Stimulated activated CD4-positive, alpha-beta T cell treated with anti-CD3 and anti-CD28 coated beads, Interleukin-1b, Interleukin-23, amount 100 ng/mL, for 48 hours (primary cell): ENCODE measurements at regions not wholly inside any gene's neighbourhood (a gene's known extent, or its start where the extent isn't known, plus 50 kb on each side); places are given as distances from the start of the nearest gene placed in this dataset.

Experiments used
- DNase-seq: peaks from one replicate; pipeline ENCODE4 v3.0.0-alpha.2; 2020

- no peak for DNase-seq
These were observed 176.9 kb upstream of the CITED2 start for GRCh38 chr6:139551376-139551775.

GRCh38 chr6:139550361-139550760 lies 175.9 kb upstream of the CITED2 start:
- DNase-seq, result no peak

DNA sequence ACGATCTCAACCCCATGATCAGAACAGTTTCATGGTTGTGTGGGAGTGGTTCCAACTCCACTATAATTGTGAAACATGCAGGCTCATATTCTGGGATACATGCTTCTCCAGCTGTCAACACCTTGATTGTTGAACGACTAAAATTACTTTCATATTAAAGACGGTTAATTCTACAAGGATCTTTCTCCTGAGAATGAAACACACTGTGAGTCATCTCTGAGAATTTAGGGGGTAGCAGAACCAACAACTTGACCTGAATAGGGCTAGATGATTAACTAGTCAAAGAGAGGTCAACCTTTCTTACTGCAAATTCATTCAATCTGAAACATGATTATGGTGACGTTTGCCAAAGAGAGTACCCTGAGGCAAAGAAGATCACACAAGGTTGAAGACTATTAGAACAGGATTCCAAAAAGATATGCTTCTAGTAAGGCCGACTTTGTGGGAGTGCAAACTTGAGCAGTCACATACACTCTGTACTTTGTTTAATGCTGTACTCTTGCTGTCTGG lies 175.2 kb upstream of the CITED2 start:
- no peak for DNase-seq

DNA sequence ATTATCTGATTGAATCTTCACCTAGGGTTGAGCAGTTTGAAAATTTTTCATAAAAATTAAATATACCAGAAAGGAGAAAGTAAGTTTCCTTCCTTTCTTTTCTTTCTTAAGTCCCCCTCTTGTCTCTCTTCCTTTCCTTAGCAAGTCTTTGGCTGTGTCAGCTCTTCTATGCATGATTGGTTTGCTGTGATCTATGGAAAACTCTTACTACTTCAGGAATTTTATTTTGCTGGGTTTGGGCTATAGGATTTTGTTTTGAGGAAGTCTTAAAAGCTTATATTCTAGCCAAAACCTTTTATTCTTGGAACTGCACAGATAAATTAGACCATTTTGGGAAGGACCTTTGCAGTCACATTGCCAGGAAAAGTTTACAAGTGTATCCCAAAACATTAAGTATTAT lies 173.4 kb upstream of the CITED2 start:
- DNase-seq, result no peak

GRCh38 chr6:139547122-139547776 lies 172.8 kb upstream of the CITED2 start:
- no peak for DNase-seq

DNA sequence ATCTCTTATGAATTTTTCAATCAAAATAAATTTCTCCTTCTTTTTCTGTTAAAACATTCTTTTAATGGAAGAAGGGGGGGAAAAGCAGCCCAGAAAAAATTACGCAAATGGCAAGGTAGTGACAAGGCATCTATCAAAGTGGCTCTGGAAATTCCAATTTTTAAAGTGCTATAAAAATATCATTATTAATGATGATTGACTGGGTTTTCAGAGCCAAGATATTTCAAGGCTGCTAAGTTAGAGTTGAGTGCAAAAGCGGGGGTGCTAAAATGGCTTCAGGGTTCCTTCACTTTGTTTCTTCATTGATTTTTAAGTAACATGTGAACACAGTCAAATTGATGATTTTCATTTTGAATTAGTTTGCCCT lies 171.6 kb upstream of the CITED2 start:
- DNase-seq, result no peak

DNA sequence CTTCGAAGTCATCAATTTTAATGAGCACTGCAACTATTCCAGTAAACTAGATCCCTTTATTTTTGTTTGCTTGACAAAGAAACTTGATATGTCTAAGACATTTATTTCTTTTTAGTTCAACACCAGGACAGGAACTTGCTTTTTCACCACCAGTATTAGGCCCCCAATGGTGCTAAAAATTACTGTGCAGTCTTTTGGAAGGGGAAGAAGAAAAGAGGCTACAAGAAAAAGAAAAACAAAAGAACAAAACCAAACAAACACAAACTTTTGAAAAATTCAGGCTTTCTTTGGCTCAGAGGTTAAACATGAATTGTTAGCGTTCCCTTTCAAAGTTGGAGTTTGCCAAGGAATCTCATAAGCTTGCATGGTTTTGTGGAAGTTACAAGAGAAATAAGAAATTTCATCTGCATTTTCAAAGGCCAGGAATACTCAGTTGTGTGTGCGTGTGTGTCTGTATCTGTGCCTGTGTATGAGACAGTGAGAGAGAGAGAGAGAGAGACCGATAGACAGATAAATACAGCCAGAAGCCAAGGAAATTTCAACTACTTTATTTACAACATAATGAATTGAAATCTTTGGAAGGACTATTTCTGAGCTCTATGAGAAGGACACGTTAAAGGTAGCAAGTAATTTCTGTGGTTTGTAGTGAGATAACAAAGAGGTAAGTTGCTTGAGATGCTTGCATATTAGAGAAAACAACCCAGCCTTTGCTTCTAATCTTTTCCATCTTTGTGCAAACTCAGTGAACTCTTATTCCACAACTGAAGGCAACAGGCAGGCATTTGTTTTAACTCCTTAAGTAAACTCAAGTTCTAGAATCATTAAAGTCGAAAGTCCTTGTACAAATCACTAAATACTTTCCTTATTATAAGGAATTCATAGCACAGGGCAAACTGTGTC lies 171.0 kb upstream of the CITED2 start:
- DNase-seq, result no peak

GRCh38 chr6:139544701-139545057 lies 170.2 kb upstream of the CITED2 start:
- DNase-seq, result no peak

DNA sequence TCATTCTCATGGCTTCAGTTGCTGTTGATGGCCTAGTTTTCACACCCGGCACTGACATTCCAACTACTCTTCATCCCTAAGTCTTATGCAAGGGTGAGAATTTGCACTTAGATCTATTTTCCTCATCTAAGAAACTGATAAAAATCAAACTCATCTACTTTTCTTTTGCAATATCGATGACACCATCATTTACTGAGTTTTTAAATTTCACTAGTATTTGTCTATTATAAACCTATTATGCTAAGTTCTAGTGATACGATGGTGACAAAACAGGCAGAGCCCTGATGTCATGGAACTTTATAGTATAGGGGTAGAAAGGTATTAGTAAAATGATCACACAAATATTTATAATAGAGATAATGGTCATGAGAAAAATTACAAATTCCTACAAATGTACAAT lies 167.9 kb upstream of the CITED2 start:
- no peak for DNase-seq

GRCh38 chr6:139540894-139541293 lies 166.4 kb upstream of the CITED2 start:
- no peak for DNase-seq

- DNase-seq, result peak; percentile 64
These were observed 165.8 kb upstream of the CITED2 start for GRCh38 chr6:139540276-139540675.

DNA sequence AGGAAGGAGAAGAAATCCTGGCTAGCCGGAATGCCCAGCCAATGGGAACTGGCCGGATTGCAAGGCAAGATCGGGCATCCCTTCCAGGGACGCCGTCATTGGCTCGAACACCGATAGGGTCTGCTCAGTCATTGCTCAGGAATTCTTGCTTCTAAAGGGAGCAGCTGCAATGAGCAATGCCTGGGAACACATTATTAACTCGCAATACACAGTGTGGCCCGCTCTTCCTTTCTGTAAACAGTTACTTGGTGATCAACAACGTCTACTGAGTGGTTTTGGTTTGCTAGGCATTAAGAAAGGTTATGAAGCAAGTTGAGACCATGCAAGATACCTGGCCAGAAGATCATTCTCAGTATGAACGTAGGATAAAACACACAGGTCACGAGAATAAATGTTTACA lies 165.4 kb upstream of the CITED2 start:
- no peak for DNase-seq

- DNase-seq, result no peak
These were observed 163.9 kb upstream of the CITED2 start for GRCh38 chr6:139538366-139538765.

DNA sequence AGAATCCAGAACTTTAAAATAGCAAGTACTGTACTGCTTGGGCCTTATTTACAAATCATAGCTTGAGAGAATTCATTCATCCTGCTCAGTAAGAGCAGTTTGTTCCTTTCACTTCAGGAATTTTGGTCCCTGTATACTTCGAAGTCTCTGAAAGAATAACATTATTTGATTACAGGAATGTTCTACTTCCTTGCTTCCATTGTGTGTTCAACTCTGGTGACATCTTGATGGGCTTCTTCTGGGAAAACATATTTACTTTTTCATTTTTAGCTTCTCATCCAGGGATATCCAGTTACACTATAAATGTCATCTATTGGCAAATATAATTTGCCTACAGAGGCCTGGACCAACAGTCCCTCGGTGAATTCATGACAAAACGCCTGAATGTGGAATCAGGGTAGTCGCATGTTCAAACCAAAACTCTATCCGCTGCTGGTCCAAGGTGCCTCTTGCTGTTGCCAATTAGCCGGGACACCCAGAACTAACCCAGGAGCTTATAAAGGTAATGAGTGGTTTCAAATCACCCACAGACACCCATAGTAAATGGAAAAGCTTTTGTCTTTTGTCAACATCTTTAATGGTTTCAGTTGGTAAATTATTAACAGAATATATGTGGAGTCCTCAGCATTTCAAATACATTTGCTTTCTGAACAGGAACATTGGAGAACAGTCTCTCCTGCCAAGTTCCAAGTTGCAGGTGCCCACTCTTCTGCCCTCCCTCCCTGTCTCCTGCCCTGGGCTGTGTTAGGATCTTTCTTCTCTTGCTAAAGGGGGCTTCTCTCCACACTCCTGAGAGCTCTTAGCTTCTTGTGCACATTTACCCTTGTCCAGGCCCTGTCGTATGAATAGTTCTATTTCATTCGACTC lies 162.5 kb upstream of the CITED2 start:
- DNase-seq, result no peak

DNA sequence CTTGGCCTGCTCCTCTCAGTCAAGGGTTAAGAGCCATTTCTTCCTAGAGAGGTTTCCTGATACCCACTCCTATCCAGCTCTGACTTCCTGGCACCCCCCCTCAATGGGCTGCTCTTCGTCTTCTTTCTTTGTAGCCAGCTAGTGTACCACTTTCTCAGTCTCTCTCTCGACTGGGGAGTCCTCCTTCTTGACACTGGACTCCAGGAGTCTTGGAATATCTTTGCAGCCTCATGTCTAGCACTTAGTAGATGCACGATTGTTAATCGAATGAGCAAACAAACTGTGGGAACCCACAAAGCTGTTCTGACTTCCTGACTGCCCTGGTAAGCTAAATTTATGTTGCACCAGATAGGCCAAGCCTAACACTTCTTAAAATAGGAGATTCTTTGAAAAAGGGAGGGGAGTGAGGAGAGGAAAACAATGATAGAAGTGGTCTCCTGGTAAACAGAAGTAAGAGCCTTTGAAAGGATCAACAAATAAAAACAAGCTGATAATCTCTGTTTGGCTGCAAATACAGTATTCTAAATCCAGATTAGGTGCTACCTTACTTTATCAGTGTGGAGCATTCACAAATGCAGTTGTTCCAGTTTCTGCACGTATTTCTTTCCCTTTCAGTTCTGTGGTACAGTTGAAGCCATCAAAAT lies 160.1 kb upstream of the CITED2 start:
- no peak for DNase-seq

DNA sequence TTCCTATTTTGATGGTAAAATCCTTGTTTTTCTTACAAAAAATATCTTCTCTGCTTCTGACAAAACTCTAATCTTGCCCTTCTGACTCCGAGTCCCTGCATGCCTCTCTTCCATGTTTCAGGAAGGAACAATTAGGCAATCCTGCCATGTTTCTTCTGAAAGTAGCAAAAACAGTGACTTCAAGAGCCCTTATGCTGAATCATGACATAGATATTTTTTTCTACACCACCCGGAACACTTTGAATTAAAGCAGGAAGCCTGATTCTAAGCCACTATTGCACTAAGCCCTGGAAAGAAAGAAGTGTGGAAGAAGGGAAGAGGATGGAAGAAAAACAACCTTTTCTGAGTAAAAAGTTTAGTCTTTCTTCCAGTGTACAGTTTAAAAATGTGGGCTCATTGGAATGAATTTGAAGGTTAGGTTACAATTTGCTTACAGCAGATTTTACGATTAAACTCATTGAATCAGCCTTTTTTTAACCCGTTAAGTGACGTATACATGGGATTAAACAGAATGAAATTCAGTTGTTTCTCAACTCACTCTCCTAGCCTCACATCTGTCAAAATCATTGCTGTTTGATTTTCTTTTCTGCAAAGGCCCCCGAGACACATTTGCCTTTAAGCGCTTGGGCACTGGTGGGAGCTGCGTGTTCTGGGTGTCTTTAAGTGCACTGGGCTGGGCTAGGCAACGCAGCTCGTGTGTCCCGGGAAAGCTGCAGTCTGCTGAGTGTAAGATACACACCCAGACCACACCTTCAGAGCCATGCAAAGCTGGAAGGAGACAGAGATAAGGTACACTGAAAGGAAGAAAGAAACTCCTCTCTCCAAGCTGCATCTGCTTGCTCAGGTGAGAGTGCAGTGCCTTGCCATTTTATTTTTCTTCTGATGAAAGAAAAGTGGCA lies 159.4 kb upstream of the CITED2 start:
- no peak for DNase-seq

DNA sequence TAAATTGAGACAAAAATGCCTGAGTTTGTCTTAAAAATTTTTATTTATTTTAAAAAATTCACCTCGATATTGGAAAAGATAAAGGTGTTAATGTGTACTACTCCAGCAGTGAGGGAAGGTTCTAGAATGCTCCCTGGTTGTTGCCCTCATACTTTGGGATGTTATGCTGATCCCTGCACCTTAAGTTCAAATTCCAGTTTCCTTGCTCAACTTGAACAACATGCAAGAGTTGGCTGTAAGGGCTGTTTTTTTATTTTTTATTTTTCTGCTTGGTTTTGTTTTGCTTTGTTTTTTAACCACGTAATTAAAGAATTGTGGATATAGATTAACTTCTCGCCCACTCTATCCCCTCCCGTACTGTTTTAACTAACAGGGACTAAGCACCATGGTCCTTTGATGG lies 158.7 kb upstream of the CITED2 start:
- no peak for DNase-seq

- DNase-seq, result peak; percentile 22
These were observed 157.0 kb upstream of the CITED2 start for GRCh38 chr6:139531148-139532115.

- DNase-seq, result no peak
These were observed 156.1 kb upstream of the CITED2 start for GRCh38 chr6:139530561-139530960.

GRCh38 chr6:139529420-139529819 lies 155.0 kb upstream of the CITED2 start:
- DNase-seq, result no peak

DNA sequence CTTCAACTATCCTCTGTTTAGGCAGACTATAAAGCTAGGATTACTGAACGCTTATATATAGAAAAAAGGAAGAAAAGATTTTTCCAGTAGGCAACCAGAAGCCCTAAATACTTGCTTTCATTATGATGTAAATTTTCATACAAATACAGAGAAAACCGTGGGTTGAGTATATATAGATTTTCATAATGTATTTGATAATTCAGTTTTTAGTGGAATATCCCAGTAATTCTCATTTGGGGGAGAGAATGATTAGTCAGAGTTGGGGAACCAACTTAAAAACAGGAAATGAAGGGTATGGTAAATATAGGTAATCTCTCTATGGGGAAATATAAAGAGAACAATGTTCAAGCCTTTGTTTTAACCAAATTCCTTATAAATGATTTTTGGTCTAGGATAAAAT lies 154.0 kb upstream of the CITED2 start:
- no peak for DNase-seq
